Breast epithelium (tissue), 3 donors: ENCODE measurements at regions not wholly inside any gene's neighbourhood (a gene's known extent, or its start where the extent isn't known, plus 50 kb on each side); places are given as distances from the start of the nearest gene placed in this dataset.

Experiments used
- CTCF ChIP-seq, 3 donors: fragments of 450-650 bp; IDR thresholded peaks; one replicate each; pipeline ENCODE4 v1.5.1; 2016 to 2017; ENCODE audit warnings: antibody characterized with exemption in 3 of 3, mild to moderate bottlenecking in 3 of 3, moderate library complexity in 3 of 3
- POLR2A ChIP-seq: fragments of 450-650 bp; IDR thresholded peaks from one replicate; pipeline ENCODE4 v1.6.1; 2016; ENCODE audit warnings: antibody characterized with exemption, mild to moderate bottlenecking, moderate library complexity
- POLR2AphosphoS5 ChIP-seq, 3 donors: sonication (generic); formaldehyde crosslinking; IDR thresholded peaks; one replicate each; pipeline ENCODE4 v1.6.1; 2017; ENCODE audit warnings: antibody characterized with exemption in 3 of 3

GRCh38 chr3:152185891-152186630 lies 82.7 kb upstream of the MBNL1 start:
- TF ChIP-seq POLR2AphosphoS5 (IDR thresholded peaks at IDR 0.05) (no peak), POLR2A (no peak), CTCF (IDR thresholded peaks at IDR 0.05) (no peak)
